K562 (cell line): ENCODE measurements at regions not wholly inside any gene's neighbourhood (a gene's known extent, or its start where the extent isn't known, plus 50 kb on each side); places are given as distances from the start of the nearest gene placed in this dataset.

Source experiments
- CBFB ChIP-seq: sonication (generic); formaldehyde crosslinking; IDR thresholded peaks from 2 replicates; pipeline ENCODE4 v1.4.0; 2020; ENCODE audit warnings: mild to moderate bottlenecking, missing genetic modification reagents
- DDX20 ChIP-seq: fragments of 450-650 bp; IDR thresholded peaks from 2 replicates; pipeline ENCODE4 v1.6.1; 2016; ENCODE audit warnings: missing genetic modification characterization, low read depth, mild to moderate bottlenecking, missing compliant biosample characterization, moderate library complexity
- E2F8 ChIP-seq: fragments of 450-650 bp; IDR thresholded peaks from 2 replicates; pipeline ENCODE4 v1.7.1; 2018; ENCODE audit warnings: mild to moderate bottlenecking, low read depth; ENCODE audit not compliant: partially characterized antibody
- ETV5 ChIP-seq: sonication (generic); formaldehyde crosslinking; IDR thresholded peaks from 2 replicates; pipeline ENCODE4 v1.4.0; 2020; ENCODE audit warnings: low read depth, mild to moderate bottlenecking, missing genetic modification reagents
- GTF2F1 ChIP-seq: IDR thresholded peaks from 2 replicates; pipeline ENCODE4 v1.6.1; 2011; ENCODE audit warnings: low read depth, low read length, improper control_type of control experiment
- KLF1 ChIP-seq: fragments of 450-650 bp; IDR thresholded peaks from 2 replicates; pipeline ENCODE4 v1.6.1; 2016; ENCODE audit warnings: missing genetic modification characterization, missing compliant biosample characterization
- NRF1 ChIP-seq, 2 experiments: fragments of 450-650 bp; IDR thresholded peaks in 1 of 2; conservative IDR thresholded peaks in 1 of 2; 2 replicates each; pipeline ENCODE4 v1.6.1; 2014; ENCODE audit warnings: mild to moderate bottlenecking in 2 of 2
- PRMT5 ChIP-seq: sonication (generic); formaldehyde crosslinking; IDR thresholded peaks from 2 replicates; pipeline ENCODE4 v1.5.0; 2020; ENCODE audit warnings: missing genetic modification reagents
- RAD21 ChIP-seq, 2 experiments: fragments of 250-450 bp in 1 of 2; fragments of 450-650 bp in 1 of 2; sonication (Bioruptor Pico) in 1 of 2; formaldehyde crosslinking in 1 of 2; IDR thresholded peaks in 1 of 2; conservative IDR thresholded peaks in 1 of 2; 2 replicates each; pipeline versions ENCODE4 v1.4.0 to v1.8.0; 2020 to 2022; ENCODE audit warnings: mild to moderate bottlenecking in 2 of 2, moderate library complexity in 1 of 2
- SRF ChIP-seq, 2 experiments: fragments of 250-450, 450-650 bp in 1 of 2; sonication (Bioruptor Pico) in 1 of 2; sonication (generic) in 1 of 2; formaldehyde crosslinking; IDR thresholded peaks; 2 replicates each; pipeline versions ENCODE4 v1.5.0 to v1.5.1; 2020 to 2022; ENCODE audit warnings: mild to moderate bottlenecking in 1 of 2, missing genetic modification reagents in 1 of 2
- ZBTB7A ChIP-seq: IDR thresholded peaks from 2 replicates; pipeline ENCODE4 v1.6.1; 2011; ENCODE audit warnings: low read depth, mild to moderate bottlenecking, low read length, moderate library complexity, borderline replicate concordance; ENCODE audit not compliant: control insufficient read depth
- ZHX1 ChIP-seq: fragments of 150-350 bp; conservative IDR thresholded peaks from 2 replicates; pipeline ENCODE4 v1.6.1; 2014; ENCODE audit warnings: low read length
- ZNF311 ChIP-seq: fragments of 250-450 bp; sonication (Bioruptor Pico); IDR thresholded peaks from 2 replicates; pipeline ENCODE4 v1.4.0; 2020; ENCODE audit warnings: mild to moderate bottlenecking, moderate library complexity
- ZNF639 ChIP-seq, 2 experiments: fragments of 200-800 bp in 1 of 2; sonication (Bioruptor generic) in 1 of 2; sonication (generic) in 1 of 2; formaldehyde crosslinking in 1 of 2; IDR thresholded peaks in 1 of 2; conservative IDR thresholded peaks in 1 of 2; 2 replicates each; pipeline versions ENCODE4 v1.5.0 to v1.6.1; 2016 to 2020; ENCODE audit warnings: missing compliant biosample characterization in 1 of 2, missing genetic modification characterization in 1 of 2, missing genetic modification reagents in 1 of 2
- ZNF780A ChIP-seq: fragments of 250-450 bp; sonication (Bioruptor Pico); IDR thresholded peaks from 2 replicates; pipeline ENCODE4 v1.5.0; 2021; ENCODE audit warnings: mild to moderate bottlenecking

GRCh38 chr5:148740966-148741742 lies 85.3 kb upstream of the ADRB2 start (continued):
- no peak for TF ChIP-seq ZNF780A (CRISPR knock-in tag)
- TF ChIP-seq PRMT5 (CRISPR knock-in tag) = no peak
- no peak for TF ChIP-seq DDX20 (tag)
- TF ChIP-seq ZNF311 = no peak
- TF ChIP-seq SRF (CRISPR knock-in tag; IDR thresholded peaks at IDR 0.05) = no peak
- no peak for TF ChIP-seq ZNF639 (CRISPR knock-in tag; conservative IDR thresholded peaks at IDR 0.05 in 1 of 2, IDR thresholded peaks at IDR 0.05 in 1 of 2)
- no peak for TF ChIP-seq E2F8
- TF ChIP-seq RAD21 (CRISPR knock-in tag; conservative IDR thresholded peaks at IDR 0.05 in 1 of 2, IDR thresholded peaks at IDR 0.05 in 1 of 2) = peak; percentile 87 to 94
- no peak for TF ChIP-seq ZHX1
- no peak for TF ChIP-seq GTF2F1
- TF ChIP-seq ETV5 (CRISPR knock-in tag) = no peak
- TF ChIP-seq KLF1 = no peak
- TF ChIP-seq ZBTB7A = no peak
- TF ChIP-seq NRF1 (conservative IDR thresholded peaks at IDR 0.05 in 1 of 2, IDR thresholded peaks at IDR 0.05 in 1 of 2) = no peak
- no peak for TF ChIP-seq CBFB (CRISPR knock-in tag)
